Neural cell (in vitro differentiated cells): ENCODE measurements at regions not wholly inside any gene's neighbourhood (a gene's known extent, or its start where the extent isn't known, plus 50 kb on each side); places are given as distances from the start of the nearest gene placed in this dataset.

ENCODE experiments used
- H2AFZ ChIP-seq: fragments of 200-600, 300-800 bp; sonication (generic), shearing (Covaris generic); 2 replicates; pipeline ENCODE4 v1.6.0; 2014; ENCODE audit warnings: low read depth, mild to moderate bottlenecking, antibody characterized with exemption, low read length, moderate library complexity
- H3F3A ChIP-seq: fragments of 200-600 bp; shearing (Covaris generic); 2 replicates; pipeline ENCODE4 v1.6.1; 2016; ENCODE audit warnings: mild to moderate bottlenecking, moderate library complexity, mixed read lengths, antibody characterized with exemption, low read length; ENCODE audit not compliant: insufficient read depth, poor library complexity, severe bottlenecking
- H3K27ac ChIP-seq: fragments of 200-600, 300-800 bp; sonication (generic), shearing (Covaris generic); 2 replicates; pipeline ENCODE4 v1.5.1; 2014; ENCODE audit warnings: mild to moderate bottlenecking, low read length, moderate library complexity
- H3K27me3 ChIP-seq: fragments of 300-800, 200-600 bp; sonication (generic), shearing (Covaris generic); 2 replicates; pipeline ENCODE4 v1.6.0; 2014; ENCODE audit warnings: mild to moderate bottlenecking, low read depth, low read length, moderate library complexity; ENCODE audit not compliant: insufficient read depth
- H3K36me3 ChIP-seq: fragments of 300-800, 200-600 bp; sonication (generic), shearing (Covaris generic); 2 replicates; pipeline ENCODE4 v1.5.1; 2014; ENCODE audit warnings: mild to moderate bottlenecking, antibody characterized with exemption, low read length, moderate library complexity; ENCODE audit not compliant: insufficient read depth
- H3K4me2 ChIP-seq: fragments of 300-800, 200-600 bp; sonication (generic), shearing (Covaris generic); 2 replicates; pipeline ENCODE4 v1.6.0; 2014; ENCODE audit warnings: mild to moderate bottlenecking, low read length
- H3K4me3 ChIP-seq: fragments of 300-800, 200-600 bp; sonication (generic), shearing (Covaris generic); 2 replicates; pipeline ENCODE4 v1.5.1; 2014; ENCODE audit warnings: mild to moderate bottlenecking, low read length, moderate library complexity
- H3K79me2 ChIP-seq: fragments of 200-600 bp; shearing (Covaris generic); replicated peaks from 2 replicates; pipeline ENCODE4 v1.6.0; 2014; ENCODE audit warnings: mild to moderate bottlenecking, low read length, moderate library complexity; ENCODE audit not compliant: insufficient read depth
- H3K9ac ChIP-seq: fragments of 300-800, 200-600 bp; sonication (generic), shearing (Covaris generic); 2 replicates; pipeline ENCODE4 v1.6.1; 2016; ENCODE audit warnings: mild to moderate bottlenecking, low read length, mixed read lengths
- H3K9me2 ChIP-seq: fragments of 200-600 bp; shearing (Covaris generic); 2 replicates; pipeline ENCODE4 v1.6.1; 2016; ENCODE audit warnings: mild to moderate bottlenecking, low read length, mixed read lengths; ENCODE audit not compliant: insufficient read depth
- H3K9me3 ChIP-seq: fragments of 200-600, 300-800 bp; sonication (generic), shearing (Covaris generic); 2 replicates; pipeline ENCODE4 v1.6.1; 2016; ENCODE audit warnings: mild to moderate bottlenecking, mixed run types, low read length, moderate library complexity, mixed read lengths
- H4K20me1 ChIP-seq: fragments of 200-600 bp; shearing (Covaris generic); 2 replicates; pipeline ENCODE4 v1.6.1; 2016; ENCODE audit warnings: mild to moderate bottlenecking, mixed run types; ENCODE audit not compliant: insufficient read depth
- EP300 ChIP-seq: fragments of 450-650 bp; conservative IDR thresholded peaks from 2 replicates; pipeline ENCODE4 v1.6.1; 2014; ENCODE audit warnings: antibody characterized with exemption, mild to moderate bottlenecking, moderate library complexity; ENCODE audit not compliant: poor library complexity, severe bottlenecking
- EZH2 ChIP-seq: fragments of 200-600, 300-800 bp; shearing (Covaris generic), sonication (generic); IDR thresholded peaks from 2 replicates; pipeline ENCODE4 v1.6.1; 2014; ENCODE audit warnings: antibody characterized with exemption, low read length, borderline replicate concordance, mild to moderate bottlenecking; ENCODE audit not compliant: insufficient read depth, poor library complexity, severe bottlenecking
- MXI1 ChIP-seq: fragments of 450-650 bp; conservative IDR thresholded peaks from 2 replicates; pipeline ENCODE4 v1.6.1; 2014; ENCODE audit warnings: antibody characterized with exemption, mild to moderate bottlenecking; ENCODE audit not compliant: poor library complexity, severe bottlenecking
- POLR2AphosphoS5 ChIP-seq: IDR thresholded peaks from 2 replicates; pipeline ENCODE4 v1.6.1; 2012
- RAD21 ChIP-seq: fragments of 450-650 bp; conservative IDR thresholded peaks from 2 replicates; pipeline ENCODE4 v1.6.1; 2014; ENCODE audit warnings: antibody characterized with exemption, mild to moderate bottlenecking, moderate library complexity
- REST ChIP-seq: IDR thresholded peaks from 2 replicates; pipeline ENCODE4 v1.6.1; 2012; ENCODE audit warnings: borderline replicate concordance
- SMC3 ChIP-seq: fragments of 450-650 bp; conservative IDR thresholded peaks from 2 replicates; pipeline ENCODE4 v1.6.1; 2014; ENCODE audit warnings: antibody characterized with exemption, mild to moderate bottlenecking, moderate library complexity; ENCODE audit not compliant: poor library complexity
- TAF1 ChIP-seq: IDR thresholded peaks from 2 replicates; pipeline ENCODE4 v1.6.1; 2012; ENCODE audit warnings: low read depth
- TF ChIP-seq, protein P1 (sequence below): fragments of 450-650 bp; IDR thresholded peaks from 2 replicates; pipeline ENCODE4 v1.5.1; 2014; ENCODE audit warnings: antibody characterized with exemption, mild to moderate bottlenecking, moderate library complexity; ENCODE audit not compliant: poor library complexity, severe bottlenecking

DNA sequence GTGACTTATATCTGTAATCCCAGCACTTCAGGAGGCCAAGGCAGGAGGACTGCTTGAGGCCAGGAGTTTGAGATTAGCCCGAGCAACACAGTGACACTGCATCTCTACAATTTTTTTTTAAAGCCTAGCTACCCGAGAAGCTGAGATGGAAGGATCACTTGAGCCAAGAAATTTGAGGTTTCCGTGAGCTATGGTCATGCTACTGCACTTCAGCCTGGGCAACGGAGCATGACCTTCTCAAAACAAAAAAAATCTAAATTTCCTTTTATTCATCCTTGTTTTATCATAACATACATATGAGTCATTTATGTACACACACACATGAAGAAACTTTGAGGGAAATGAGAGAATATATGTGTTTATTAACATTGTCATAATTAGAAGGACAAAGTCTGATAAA, 277.5 kb upstream of the MAGI2 start:
- no peaks in the 10 kb centered on the region for H3K27me3 ChIP-seq
- TF ChIP-seq EP300 (no peak), RAD21 (no peak), MXI1 (no peak), POLR2AphosphoS5 (no peak), EZH2 (no peak), SMC3 (no peak), REST (no peak), TAF1 (no peak)
- TF ChIP-seq, protein P1, sequence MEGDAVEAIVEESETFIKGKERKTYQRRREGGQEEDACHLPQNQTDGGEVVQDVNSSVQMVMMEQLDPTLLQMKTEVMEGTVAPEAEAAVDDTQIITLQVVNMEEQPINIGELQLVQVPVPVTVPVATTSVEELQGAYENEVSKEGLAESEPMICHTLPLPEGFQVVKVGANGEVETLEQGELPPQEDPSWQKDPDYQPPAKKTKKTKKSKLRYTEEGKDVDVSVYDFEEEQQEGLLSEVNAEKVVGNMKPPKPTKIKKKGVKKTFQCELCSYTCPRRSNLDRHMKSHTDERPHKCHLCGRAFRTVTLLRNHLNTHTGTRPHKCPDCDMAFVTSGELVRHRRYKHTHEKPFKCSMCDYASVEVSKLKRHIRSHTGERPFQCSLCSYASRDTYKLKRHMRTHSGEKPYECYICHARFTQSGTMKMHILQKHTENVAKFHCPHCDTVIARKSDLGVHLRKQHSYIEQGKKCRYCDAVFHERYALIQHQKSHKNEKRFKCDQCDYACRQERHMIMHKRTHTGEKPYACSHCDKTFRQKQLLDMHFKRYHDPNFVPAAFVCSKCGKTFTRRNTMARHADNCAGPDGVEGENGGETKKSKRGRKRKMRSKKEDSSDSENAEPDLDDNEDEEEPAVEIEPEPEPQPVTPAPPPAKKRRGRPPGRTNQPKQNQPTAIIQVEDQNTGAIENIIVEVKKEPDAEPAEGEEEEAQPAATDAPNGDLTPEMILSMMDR = no peak
- H3K4me3 ChIP-seq = no peak overlapping the region
- H3K27ac ChIP-seq = no peak overlapping the region
- no peak overlapping the region for H3K9ac ChIP-seq
- H3K36me3 ChIP-seq = no peaks in the 10 kb centered on the region
- no peaks in the 10 kb centered on the region for H3F3A ChIP-seq
- no peaks in the 10 kb centered on the region for H3K79me2 ChIP-seq
- no peaks in the 10 kb centered on the region for H3K9me2 ChIP-seq
- H2AFZ ChIP-seq = no peak overlapping the region
- no peak overlapping the region for H3K4me2 ChIP-seq
- no peaks in the 10 kb centered on the region for H4K20me1 ChIP-seq
- H3K9me3 ChIP-seq = peaks cover 6% of the 10 kb centered on the region

GRCh38 chr7:79723833-79724618, 270.6 kb upstream of the MAGI2 start:
- TF ChIP-seq MXI1 (no peak), RAD21 (no peak), POLR2AphosphoS5 (no peak), SMC3 (no peak), REST (no peak), EZH2 (no peak), TAF1 (no peak), EP300 (no peak)
- TF ChIP-seq, protein P1 = no peak
- Histone ChIP-seq H3F3A (no peaks in the 10 kb centered on the region), H3K9me2 (no peaks in the 10 kb centered on the region), H3K27me3 (no peaks in the 10 kb centered on the region), H3K36me3 (no peaks in the 10 kb centered on the region), H2AFZ (no peak overlapping the region), H3K79me2 (no peaks in the 10 kb centered on the region), H3K4me3 (no peak overlapping the region), H4K20me1 (no peaks in the 10 kb centered on the region), H3K9me3 (no peaks in the 10 kb centered on the region), H3K27ac (no peak overlapping the region), H3K9ac (no peak overlapping the region), H3K4me2 (no peak overlapping the region)
